Endothelial cell of umbilical vein (primary cell): ENCODE measurements at regions not wholly inside any gene's neighbourhood (a gene's known extent, or its start where the extent isn't known, plus 50 kb on each side); places are given as distances from the start of the nearest gene placed in this dataset.
"Not testable (repeated sequence)": the region's sequence is repeated elsewhere in the genome, so short reads cannot be mapped to it uniquely, and the experiment has no call there.

ENCODE experiments used
- BruUV-seq: library from RNA; stranded (reverse); fragments of 400-500 nt; replicated peaks from 2 replicates; lab custom pipeline; 2021; lab: Mats Ljungman, UMichigan
- CTCF ChIA-PET: fragments of 300-600, 350-600 bp; sonication (Branson Sonifier 250); formaldehyde crosslinking; loops from one replicate; lab custom pipeline; 2021; ENCODE audit warnings: antibody characterized with exemption, inconsistent platforms; lab: Charles Lee
- POLR2A ChIA-PET: fragments of 300-600, 350-600 bp; sonication (Branson Sonifier 250); formaldehyde crosslinking; loops from one replicate; lab custom pipeline; 2021; ENCODE audit warnings: antibody characterized with exemption, inconsistent platforms; lab: Charles Lee
- DNase-seq: peaks from one replicate; pipeline ENCODE4 v3.0.0-alpha.2; 2011; ENCODE audit warnings: low read depth, low spot score
- FAIRE-seq: peaks from 2 replicates; lab custom pipeline; 2011; peaks lifted over from hg19 to GRCh38; lab: Jason Lieb, UNC
- H2AFZ ChIP-seq: 2 replicates; pipeline ENCODE4 v1.6.0; 2012; ENCODE audit warnings: low read depth, low read length, control low read depth, inconsistent platforms
- H3K27ac ChIP-seq: 2 replicates; pipeline ENCODE4 v1.5.1; 2011; ENCODE audit warnings: low read depth, mild to moderate bottlenecking, control low read depth, low read length, moderate library complexity; ENCODE audit not compliant: insufficient read depth
- H3K27me3 ChIP-seq, 2 experiments: 2 replicates each; pipeline versions ENCODE4 v1.6.0 to v1.6.1; 2011; ENCODE audit warnings: low read length in 2 of 2, mixed read lengths in 1 of 2; ENCODE audit not compliant: control insufficient read depth in 2 of 2, insufficient read depth in 2 of 2
- H3K36me3 ChIP-seq, 2 experiments: 2 replicates in 1 of 2; 3 replicates in 1 of 2; pipeline ENCODE4 v1.5.1; 2011; ENCODE audit warnings: low read length in 2 of 2, mild to moderate bottlenecking in 1 of 2, moderate library complexity in 1 of 2; ENCODE audit not compliant: control insufficient read depth in 2 of 2, insufficient read depth in 2 of 2; ENCODE audit errors: extremely low read depth in 1 of 2
- H3K4me1 ChIP-seq: 3 replicates; pipeline ENCODE4 v1.5.1; 2011; ENCODE audit warnings: mild to moderate bottlenecking, low read length; ENCODE audit not compliant: control insufficient read depth, insufficient read depth; ENCODE audit errors: extremely low read depth
- H3K4me2 ChIP-seq: 2 replicates; pipeline ENCODE4 v1.6.1; 2011; ENCODE audit warnings: low read length, control low read depth, mixed read lengths; ENCODE audit not compliant: insufficient read depth
- H3K4me3 ChIP-seq, 3 experiments: fragments of 200-600 bp in 1 of 3; sonication (generic), shearing (Covaris generic) in 1 of 3; replicated peaks in 1 of 3; 2 replicates each; pipeline ENCODE4 v1.5.1; 2011 to 2016; ENCODE audit warnings: control low read depth in 3 of 3, low read length in 3 of 3, mild to moderate bottlenecking in 2 of 3, inconsistent platforms in 1 of 3, low read depth in 1 of 3, moderate library complexity in 1 of 3; ENCODE audit not compliant: insufficient read depth in 1 of 3
- H3K79me2 ChIP-seq: 2 replicates; pipeline ENCODE4 v1.6.0; 2012; ENCODE audit warnings: low read length, inconsistent platforms; ENCODE audit not compliant: control insufficient read depth, insufficient read depth
- H3K9ac ChIP-seq: replicated peaks from 2 replicates; pipeline ENCODE3; 2011; ENCODE audit warnings: low read length, control low read depth; ENCODE audit not compliant: insufficient read depth; ENCODE audit errors: extremely low read depth
- H3K9me1 ChIP-seq: replicated peaks from 3 replicates; pipeline ENCODE4 v1.6.0; 2011; ENCODE audit warnings: mild to moderate bottlenecking, low read length; ENCODE audit not compliant: control insufficient read depth, insufficient read depth; ENCODE audit errors: extremely low read depth
- H3K9me3 ChIP-seq: replicated peaks from 2 replicates; pipeline ENCODE4 v1.5.1; 2012; ENCODE audit warnings: low read length, inconsistent platforms; ENCODE audit not compliant: control insufficient read depth, insufficient read depth
- H4K20me1 ChIP-seq: replicated peaks from 2 replicates; pipeline ENCODE3; 2011; ENCODE audit warnings: mild to moderate bottlenecking, low read length; ENCODE audit not compliant: control insufficient read depth, insufficient read depth; ENCODE audit errors: extremely low read depth
- CTCF ChIP-seq, 2 donors: IDR thresholded peaks; 1 replicate in 1 of 2; 2 replicates in 1 of 2; pipeline ENCODE4 v1.5.1; 2011; ENCODE audit warnings: low read length in 2 of 2, mild to moderate bottlenecking in 2 of 2, moderate library complexity in 2 of 2, control low read depth in 1 of 2, inconsistent platforms in 1 of 2, low read depth in 1 of 2; ENCODE audit not compliant: insufficient read depth in 1 of 2; ENCODE audit errors: extremely low read depth in 1 of 2
- EZH2 ChIP-seq: IDR thresholded peaks from 2 replicates; pipeline ENCODE4 v1.6.1; 2012; ENCODE audit warnings: borderline replicate concordance, low read depth, mild to moderate bottlenecking, moderate library complexity, low read length, inconsistent platforms; ENCODE audit not compliant: severe bottlenecking
- FOS ChIP-seq: IDR thresholded peaks from 2 replicates; pipeline ENCODE4 v1.6.1; 2011; ENCODE audit warnings: mild to moderate bottlenecking, low read length, moderate library complexity, borderline replicate concordance; ENCODE audit not compliant: insufficient read depth
- GATA2 ChIP-seq: IDR thresholded peaks from 2 replicates; pipeline ENCODE4 v1.7.0; 2011; ENCODE audit warnings: low read depth, mild to moderate bottlenecking, moderate library complexity, mixed read lengths, low read length; ENCODE audit not compliant: insufficient read length, insufficient read depth
- JUN ChIP-seq: IDR thresholded peaks from 2 replicates; pipeline ENCODE4 v1.6.1; 2011; ENCODE audit warnings: borderline replicate concordance, low read depth; ENCODE audit not compliant: insufficient read length, insufficient read depth
- MAX ChIP-seq: IDR thresholded peaks from 2 replicates; pipeline ENCODE4 v1.6.1; 2011; ENCODE audit not compliant: insufficient read depth, insufficient read length
- MYC ChIP-seq: IDR thresholded peaks from one replicate; pipeline ENCODE4 v1.6.1; 2011; ENCODE audit warnings: mild to moderate bottlenecking, low read depth, low read length
- POLR2A ChIP-seq: IDR thresholded peaks from 2 replicates; pipeline ENCODE4 v1.6.1; 2012; ENCODE audit warnings: low read depth, mild to moderate bottlenecking, control low read depth, low read length
- POLR2AphosphoS5 ChIP-seq: IDR thresholded peaks from 2 replicates; pipeline ENCODE4 v1.6.1; 2012; ENCODE audit warnings: low read depth, mild to moderate bottlenecking, control low read depth, low read length, moderate library complexity; ENCODE audit not compliant: insufficient read depth
- dilution Hi-C: fragments of 300-500 bp; cut with MboI; formaldehyde crosslinking; loops from one replicate; pipeline ENCODE4 v1.15.0; 2019; ENCODE audit warnings: low sequenced_read_pairs; ENCODE audit not compliant: extremely low pct_ligation_motif_present
- intact Hi-C: fragments of 100-400 bp; cut with micrococcal nuclease; formaldehyde crosslinking; loops from one replicate; pipeline ENCODE4 v1.10.0; 2022

GRCh38 chr4:131650951-131651350 is 1498.1 kb upstream of the PCDH10 start:
- intact Hi-C loops, result no loop called here
- Histone ChIP-seq H2AFZ (no peak overlapping the region), H3K27ac (no peak overlapping the region), H3K9ac (no peak overlapping the region), H3K4me2 (no peak overlapping the region), H3K9me1 (no peaks in the 10 kb centered on the region), H4K20me1 (no peaks in the 10 kb centered on the region), H3K79me2 (no peaks in the 10 kb centered on the region), H3K27me3 (no peaks in the 10 kb centered on the region), H3K36me3 (no peaks in the 10 kb centered on the region), H3K4me1 (no peaks in the 10 kb centered on the region), H3K4me3 (no peak overlapping the region), H3K9me3 (no peaks in the 10 kb centered on the region)
- no peak for FAIRE-seq
- CTCF ChIA-PET, result no interaction called here
- POLR2A ChIA-PET, result no interaction called here
- no peak for DNase-seq
- no TSS peak for BruUV-seq
- TF ChIP-seq FOS (no peak), EZH2 (no peak), POLR2AphosphoS5 (no peak), POLR2A (no peak), MYC (no peak), JUN (no peak), GATA2 (no peak), CTCF (IDR thresholded peaks at IDR 0.05; ENCODE audit: extremely low read depth in 1 of 2, insufficient read depth in 1 of 2, low read depth in 1 of 2, low read length in 2 of 2) (no peak), MAX (no peak)
- dilution Hi-C loops, result no loop called here

GRCh38 chr4:131683314-131683713 is 1465.8 kb upstream of the PCDH10 start:
- H3K4me3 ChIP-seq, result not testable (repeated sequence)

More at GRCh38 chr4:131683314-131683713, 1465.8 kb upstream of the PCDH10 start:
- H2AFZ ChIP-seq, H3K9me3 ChIP-seq, FAIRE-seq, dilution Hi-C loops, intact Hi-C loops, H3K27me3 ChIP-seq, DNase-seq, H3K9ac ChIP-seq, H3K9me1 ChIP-seq, H3K4me2 ChIP-seq, POLR2A ChIA-PET, H3K79me2 ChIP-seq, CTCF ChIA-PET, BruUV-seq, H3K4me1 ChIP-seq, H4K20me1 ChIP-seq, H3K36me3 ChIP-seq, H3K27ac ChIP-seq: not testable (repeated sequence)
